ENCODE measurements at regions not wholly inside any gene's neighbourhood (a gene's known extent, or its start where the extent isn't known, plus 50 kb on each side); places are given as distances from the start of the nearest gene placed in this dataset.

GRCh38 chr7:25952261-25953057 is 199.5 kb upstream of the NFE2L3 start:
- H3K4me3 Mint-ChIP-seq (ENCODE audit: low read depth) = peak overlapping the region; percentile 72
- TF ChIP-seq CTCF (IDR thresholded peaks at IDR 0.05; ENCODE audit: unreplicated experiment) = no peak
- DNase-seq (ENCODE audit: low spot score, unreplicated experiment) = peak; percentile 59

GRCh38 chr7:25953859-25954258 is 198.1 kb upstream of the NFE2L3 start:
- H3K4me3 Mint-ChIP-seq (ENCODE audit: low read depth) = no peak overlapping the region
- no peak for DNase-seq (ENCODE audit: low spot score, unreplicated experiment)
- TF ChIP-seq CTCF (IDR thresholded peaks at IDR 0.05; ENCODE audit: unreplicated experiment) = no peak
- peaks cover 7% of the 10 kb centered on the region for H3K36me3 Mint-ChIP-seq (ENCODE audit: insufficient read depth)
- H3K27ac Mint-ChIP-seq = no peak overlapping the region
- peaks cover 29% of the 10 kb centered on the region for H3K4me1 Mint-ChIP-seq (ENCODE audit: low read depth)
- no peaks in the 10 kb centered on the region for H3K27me3 Mint-ChIP-seq
- peaks cover 11% of the 10 kb centered on the region for H3K9me3 Mint-ChIP-seq (ENCODE audit: low read depth)

More at GRCh38 chr7:25952261-25953057, 199.5 kb upstream of the NFE2L3 start:
- Mint-ChIP-seq H3K36me3 (ENCODE audit: insufficient read depth) (peaks cover 8% of the 10 kb centered on the region), H3K4me1 (ENCODE audit: low read depth) (peaks cover 39% of the 10 kb centered on the region), H3K27me3 (no peaks in the 10 kb centered on the region), H3K9me3 (ENCODE audit: low read depth) (peaks cover 11% of the 10 kb centered on the region), H3K27ac (peak overlapping the region; percentile 96)

GRCh38 chr7:25954395-25954794 is 197.6 kb upstream of the NFE2L3 start:
- H3K4me1 Mint-ChIP-seq (ENCODE audit: low read depth) = peaks cover 29% of the 10 kb centered on the region
- H3K27me3 Mint-ChIP-seq = no peaks in the 10 kb centered on the region
- peaks cover 7% of the 10 kb centered on the region for H3K36me3 Mint-ChIP-seq (ENCODE audit: insufficient read depth)
- DNase-seq (ENCODE audit: low spot score, unreplicated experiment) = no peak
- TF ChIP-seq CTCF (IDR thresholded peaks at IDR 0.05; ENCODE audit: unreplicated experiment) = no peak
- H3K9me3 Mint-ChIP-seq (ENCODE audit: low read depth) = peaks cover 11% of the 10 kb centered on the region
- no peak overlapping the region for H3K4me3 Mint-ChIP-seq (ENCODE audit: low read depth)
- no peak overlapping the region for H3K27ac Mint-ChIP-seq

GRCh38 chr7:25959168-25959734 is 192.7 kb upstream of the NFE2L3 start:
- Mint-ChIP-seq H3K9me3 (ENCODE audit: low read depth) (peaks cover 5% of the 10 kb centered on the region), H3K27ac (no peak overlapping the region), H3K27me3 (no peaks in the 10 kb centered on the region), H3K4me1 (ENCODE audit: low read depth) (peaks cover 13% of the 10 kb centered on the region), H3K36me3 (ENCODE audit: insufficient read depth) (peaks cover 4% of the 10 kb centered on the region), H3K4me3 (ENCODE audit: low read depth) (no peak overlapping the region)
- no peak for TF ChIP-seq CTCF (IDR thresholded peaks at IDR 0.05; ENCODE audit: unreplicated experiment)
- DNase-seq (ENCODE audit: low spot score, unreplicated experiment) = no peak

GRCh38 chr7:25963733-25964132 is 188.3 kb upstream of the NFE2L3 start:
- Mint-ChIP-seq H3K27me3 (peaks cover 3% of the 10 kb centered on the region), H3K36me3 (ENCODE audit: insufficient read depth) (no peaks in the 10 kb centered on the region), H3K4me3 (ENCODE audit: low read depth) (no peak overlapping the region), H3K4me1 (ENCODE audit: low read depth) (peaks cover 19% of the 10 kb centered on the region), H3K27ac (no peak overlapping the region), H3K9me3 (ENCODE audit: low read depth) (no peaks in the 10 kb centered on the region)
- DNase-seq (ENCODE audit: low spot score, unreplicated experiment) = no peak
- no peak for TF ChIP-seq CTCF (IDR thresholded peaks at IDR 0.05; ENCODE audit: unreplicated experiment)

All from progenitor cell of endocrine pancreas (in vitro differentiated cells).